KBM-7 (cell line): ENCODE measurements at regions not wholly inside any gene's neighbourhood (a gene's known extent, or its start where the extent isn't known, plus 50 kb on each side); places are given as distances from the start of the nearest gene placed in this dataset.

ENCODE experiments used
- DNase-seq: peaks from one replicate; pipeline ENCODE4 v3.0.0-alpha.2; 2015
- in situ Hi-C: fragments of 300-500 bp; cut with MboI; formaldehyde crosslinking; loops from 2 replicates; pipeline ENCODE4 v1.14.3; 2020; ENCODE audit warnings: low sequenced_read_pairs, low pct_unique_long_range_greater_than_20kb, mixed read lengths

DNA sequence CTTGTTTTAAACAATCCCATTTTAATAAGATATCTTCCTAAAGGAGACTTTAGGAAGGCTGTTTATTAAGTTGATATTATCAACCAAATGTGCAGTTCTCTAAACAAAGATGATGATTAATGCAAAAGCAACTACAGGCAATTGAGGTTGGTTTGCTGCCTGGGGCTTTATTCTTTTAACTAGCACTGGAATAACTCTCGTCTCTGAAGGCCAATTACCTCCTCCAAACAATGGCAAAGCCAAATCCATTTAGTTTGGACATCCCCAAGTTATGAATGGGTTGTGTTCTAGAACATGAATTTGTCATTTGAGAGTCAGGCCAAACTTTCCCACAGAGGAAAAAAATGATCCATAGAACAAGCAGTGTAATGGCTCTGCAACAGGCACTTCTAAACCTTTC, 114.1 kb downstream of the SLC16A9 start:
- DNase-seq: no peak
- in situ Hi-C loops: loop anchor here (25.0 kb wide), 1 partner anchor 333 kb away; no protein-coding TSS in a partner anchor

GRCh38 chr10:59593768-59594167, 115.9 kb downstream of the SLC16A9 start:
- in situ Hi-C loops: loop anchor here (25.0 kb wide), 1 partner anchor 331 kb away; no protein-coding TSS in a partner anchor

GRCh38 chr10:59589796-59590195, 119.9 kb downstream of the SLC16A9 start:
- DNase-seq: no peak
- in situ Hi-C loops: loop anchor here (25.0 kb wide), 1 partner anchor 327 kb away; no protein-coding TSS in a partner anchor

More at GRCh38 chr10:59593768-59594167, 115.9 kb downstream of the SLC16A9 start:
- no peak for DNase-seq

- DNase-seq: no peak
- in situ Hi-C loops: loop anchor here (25.0 kb wide), 1 partner anchor 326 kb away; no protein-coding TSS in a partner anchor
Measured at GRCh38 chr10:59588791-59589190, 120.9 kb downstream of the SLC16A9 start.

- DNase-seq: no peak
- in situ Hi-C loops: loop anchor here (25.0 kb wide), 1 partner anchor 325 kb away; no protein-coding TSS in a partner anchor
Measured at GRCh38 chr10:59587756-59588140, 121.9 kb downstream of the SLC16A9 start.

- in situ Hi-C loops: loop anchor here (25.0 kb wide), 1 partner anchor 325 kb away; no protein-coding TSS in a partner anchor
- no peak for DNase-seq
Measured at GRCh38 chr10:59587083-59587755, 122.4 kb downstream of the SLC16A9 start.

GRCh38 chr10:59586407-59586891, 123.2 kb downstream of the SLC16A9 start:
- in situ Hi-C loops: loop anchor here (25.0 kb wide), 1 partner anchor 324 kb away; no protein-coding TSS in a partner anchor
- no peak for DNase-seq

GRCh38 chr10:59585046-59585700, 124.5 kb downstream of the SLC16A9 start:
- in situ Hi-C loops: loop anchor here (25.0 kb wide), 1 partner anchor 323 kb away; no protein-coding TSS in a partner anchor
- DNase-seq: no peak

GRCh38 chr10:59582780-59583179, 126.9 kb downstream of the SLC16A9 start:
- in situ Hi-C loops: loop anchor here (25.0 kb wide), 1 partner anchor 320 kb away; no protein-coding TSS in a partner anchor
- DNase-seq: no peak

DNA sequence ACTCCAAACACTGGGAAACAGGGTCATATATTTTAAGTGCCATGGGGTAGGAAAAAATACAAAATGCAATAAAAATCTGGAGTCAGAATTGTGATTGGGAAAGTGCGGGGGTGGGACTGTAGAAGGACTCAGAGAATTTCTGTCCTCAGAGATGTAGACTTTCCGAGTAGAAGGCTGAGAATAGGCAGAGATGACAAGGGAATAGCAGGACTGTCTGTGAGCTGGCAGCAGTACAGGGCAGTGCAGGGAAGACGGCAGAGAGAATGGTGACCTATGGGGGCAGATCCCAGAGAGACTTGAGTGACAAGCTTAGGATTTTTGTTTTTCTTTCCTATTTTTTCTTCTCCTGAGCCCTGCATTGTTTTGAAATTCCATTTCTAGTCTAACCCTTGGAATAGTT, 127.6 kb downstream of the SLC16A9 start:
- in situ Hi-C loops: loop anchor here (25.0 kb wide), 1 partner anchor 320 kb away; no protein-coding TSS in a partner anchor
- DNase-seq: no peak

DNA sequence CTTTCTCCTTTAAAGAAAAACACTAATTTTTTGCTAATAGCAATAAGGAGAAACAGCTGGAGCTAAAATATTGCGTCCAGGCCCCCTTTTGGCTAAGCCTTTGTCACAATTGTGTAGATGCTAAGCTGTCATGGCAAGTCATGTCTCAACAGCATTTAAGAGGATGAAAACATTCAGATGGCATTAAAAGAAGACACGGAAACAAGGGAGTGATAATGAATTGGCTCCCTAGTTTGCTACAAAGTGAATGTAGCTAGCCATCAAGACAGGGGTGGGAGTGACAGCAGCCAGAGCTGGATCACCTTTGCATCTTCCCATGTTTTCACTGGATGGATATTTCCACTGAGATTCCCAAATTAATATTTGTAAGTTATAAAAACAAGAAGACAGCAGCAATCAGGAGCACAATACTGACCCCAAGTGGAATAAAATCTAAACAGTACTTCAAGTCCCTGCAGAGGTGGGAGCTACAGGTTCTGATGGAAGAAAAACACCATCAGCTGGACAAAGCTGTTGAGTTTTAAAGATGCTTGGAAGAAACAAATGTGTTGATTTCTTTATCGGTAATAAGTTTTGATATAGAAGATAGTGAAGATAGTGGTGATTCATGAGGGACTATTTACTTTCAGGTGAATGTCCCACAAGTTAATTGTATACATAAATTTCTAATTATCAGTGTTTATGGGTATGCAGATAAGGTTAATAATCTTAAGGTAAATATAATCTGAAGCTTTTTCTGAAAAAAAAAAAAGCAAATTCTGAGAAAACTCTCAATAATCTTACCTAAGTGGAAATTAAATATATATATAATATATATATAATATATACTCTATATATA, 129.4 kb downstream of the SLC16A9 start:
- no peak for DNase-seq
- in situ Hi-C loops: loop anchor here (25.0 kb wide), 1 partner anchor 318 kb away; no protein-coding TSS in a partner anchor

- in situ Hi-C loops: loop anchor here (25.0 kb wide), 1 partner anchor 316 kb away; no protein-coding TSS in a partner anchor
- no peak for DNase-seq
Measured at GRCh38 chr10:59578741-59579140, 130.9 kb downstream of the SLC16A9 start.

- in situ Hi-C loops: loop anchor here (25.0 kb wide), 1 partner anchor 316 kb away; no protein-coding TSS in a partner anchor
- DNase-seq: peak; percentile 2
Measured at GRCh38 chr10:59577984-59578383, 131.7 kb downstream of the SLC16A9 start.

- DNase-seq: no peak
Measured at GRCh38 chr10:59575269-59575668, 134.4 kb downstream of the SLC16A9 start.

DNA sequence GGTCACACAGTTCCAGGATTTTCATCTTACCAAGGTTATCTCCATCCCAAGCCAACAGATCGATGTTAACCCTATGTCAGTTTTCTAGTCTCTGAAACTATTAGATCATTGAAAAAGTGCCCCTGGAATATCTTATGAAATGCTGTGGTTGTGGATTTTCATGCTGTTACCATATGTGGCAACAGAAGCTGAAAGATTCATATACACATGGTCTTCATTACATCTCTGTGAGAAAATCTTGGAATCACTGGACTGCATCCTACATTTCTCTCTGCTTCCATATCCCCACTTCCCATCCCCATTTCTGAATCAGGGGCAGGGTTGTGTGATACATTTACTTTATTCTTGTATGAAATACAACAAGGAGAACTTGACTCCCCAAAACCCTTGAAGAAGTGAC, 146.1 kb downstream of the SLC16A9 start:
- in situ Hi-C loops: no loop called here
- DNase-seq: no peak

More at GRCh38 chr10:59575269-59575668, 134.4 kb downstream of the SLC16A9 start:
- in situ Hi-C loops: loop anchor here (25.0 kb wide), 1 partner anchor 313 kb away; no protein-coding TSS in a partner anchor

- in situ Hi-C loops: no loop called here
- DNase-seq: no peak
Measured at GRCh38 chr10:59562126-59562525, 147.5 kb downstream of the SLC16A9 start.

GRCh38 chr10:59561477-59562121, 148.1 kb downstream of the SLC16A9 start:
- no peak for DNase-seq
- in situ Hi-C loops: no loop called here

GRCh38 chr10:59560990-59561389, 148.7 kb downstream of the SLC16A9 start:
- in situ Hi-C loops: no loop called here
- no peak for DNase-seq
